HepG2 (cell line): ENCODE measurements at regions not wholly inside any gene's neighbourhood (a gene's known extent, or its start where the extent isn't known, plus 50 kb on each side); places are given as distances from the start of the nearest gene placed in this dataset.

Source experiments
- CBFB ChIP-seq: sonication (generic); formaldehyde crosslinking; IDR thresholded peaks from 2 replicates; pipeline ENCODE4 v1.4.0; 2020; ENCODE audit warnings: missing genetic modification reagents
- CBX2 ChIP-seq, 2 experiments: fragments of 200-600 bp in 1 of 2; sonication (generic); formaldehyde crosslinking in 1 of 2; IDR thresholded peaks; 2 replicates each; pipeline versions ENCODE4 v1.7.0 to v1.8.1; 2018 to 2022; ENCODE audit warnings: low read depth in 2 of 2, low read length in 1 of 2, mild to moderate bottlenecking in 1 of 2, missing genetic modification reagents in 1 of 2
- MTA3 ChIP-seq: sonication (generic); formaldehyde crosslinking; IDR thresholded peaks from 2 replicates; pipeline ENCODE4 v1.4.0; 2020; ENCODE audit warnings: missing genetic modification reagents
- NR2C2 ChIP-seq: sonication (generic); formaldehyde crosslinking; IDR thresholded peaks from 2 replicates; pipeline ENCODE4 v1.4.0; 2020; ENCODE audit warnings: missing genetic modification reagents, mild to moderate bottlenecking, moderate library complexity, borderline replicate concordance
- SALL2 ChIP-seq: sonication (generic); formaldehyde crosslinking; IDR thresholded peaks from 2 replicates; pipeline ENCODE4 v1.8.1; 2023; ENCODE audit warnings: mild to moderate bottlenecking, missing genetic modification reagents, inconsistent platforms
- ZFP37 ChIP-seq: sonication (generic); formaldehyde crosslinking; IDR thresholded peaks from 2 replicates; pipeline ENCODE4 v1.4.0; 2020; ENCODE audit warnings: missing genetic modification reagents, borderline replicate concordance
- ZNF382 ChIP-seq: sonication (generic); formaldehyde crosslinking; IDR thresholded peaks from 2 replicates; pipeline ENCODE4 v1.5.0; 2020; ENCODE audit warnings: missing genetic modification reagents, mild to moderate bottlenecking, borderline replicate concordance
- ZNF550 ChIP-seq: sonication (generic); formaldehyde crosslinking; IDR thresholded peaks from 2 replicates; pipeline ENCODE4 v1.4.0; 2020; ENCODE audit warnings: mild to moderate bottlenecking, missing genetic modification reagents, borderline replicate concordance
- ZNF556 ChIP-seq: sonication (generic); formaldehyde crosslinking; IDR thresholded peaks from 2 replicates; pipeline ENCODE4 v1.4.0; 2020; ENCODE audit warnings: mild to moderate bottlenecking, missing genetic modification reagents, borderline replicate concordance
- ZNF557 ChIP-seq: sonication (generic); formaldehyde crosslinking; IDR thresholded peaks from 2 replicates; pipeline ENCODE4 v1.4.0; 2020; ENCODE audit warnings: missing genetic modification reagents
- ZNF562 ChIP-seq: sonication (generic); formaldehyde crosslinking; IDR thresholded peaks from 2 replicates; pipeline ENCODE4 v1.8.0; 2022; ENCODE audit warnings: missing genetic modification reagents, borderline replicate concordance
- ZNF609 ChIP-seq: sonication (generic); formaldehyde crosslinking; IDR thresholded peaks from 2 replicates; pipeline ENCODE4 v1.4.0; 2020; ENCODE audit warnings: mild to moderate bottlenecking, missing genetic modification reagents, borderline replicate concordance
- ZNF678 ChIP-seq: sonication (generic); formaldehyde crosslinking; IDR thresholded peaks from 2 replicates; pipeline ENCODE4 v1.4.0; 2020; ENCODE audit warnings: mild to moderate bottlenecking, missing genetic modification reagents
- ZNF800 ChIP-seq: sonication (generic); formaldehyde crosslinking; IDR thresholded peaks from 2 replicates; pipeline ENCODE4 v1.4.0; 2020; ENCODE audit warnings: missing genetic modification reagents
- ZSCAN30 ChIP-seq: sonication (generic); formaldehyde crosslinking; IDR thresholded peaks from 2 replicates; pipeline ENCODE4 v1.5.0; 2020; ENCODE audit warnings: mild to moderate bottlenecking, missing genetic modification reagents
- TF ChIP-seq, protein P1 (sequence below): sonication (generic); formaldehyde crosslinking; IDR thresholded peaks from 2 replicates; pipeline ENCODE4 v1.4.0; 2020; ENCODE audit warnings: missing genetic modification reagents
- TF ChIP-seq, protein P2 (sequence below): sonication (generic); formaldehyde crosslinking; conservative IDR thresholded peaks from 2 replicates; pipeline ENCODE4 v1.4.0; 2020; ENCODE audit warnings: missing genetic modification reagents
- TF ChIP-seq, protein P3 (sequence below): sonication (generic); formaldehyde crosslinking; IDR thresholded peaks from 2 replicates; pipeline ENCODE4 v1.4.0; 2020; ENCODE audit warnings: missing genetic modification reagents

DNA sequence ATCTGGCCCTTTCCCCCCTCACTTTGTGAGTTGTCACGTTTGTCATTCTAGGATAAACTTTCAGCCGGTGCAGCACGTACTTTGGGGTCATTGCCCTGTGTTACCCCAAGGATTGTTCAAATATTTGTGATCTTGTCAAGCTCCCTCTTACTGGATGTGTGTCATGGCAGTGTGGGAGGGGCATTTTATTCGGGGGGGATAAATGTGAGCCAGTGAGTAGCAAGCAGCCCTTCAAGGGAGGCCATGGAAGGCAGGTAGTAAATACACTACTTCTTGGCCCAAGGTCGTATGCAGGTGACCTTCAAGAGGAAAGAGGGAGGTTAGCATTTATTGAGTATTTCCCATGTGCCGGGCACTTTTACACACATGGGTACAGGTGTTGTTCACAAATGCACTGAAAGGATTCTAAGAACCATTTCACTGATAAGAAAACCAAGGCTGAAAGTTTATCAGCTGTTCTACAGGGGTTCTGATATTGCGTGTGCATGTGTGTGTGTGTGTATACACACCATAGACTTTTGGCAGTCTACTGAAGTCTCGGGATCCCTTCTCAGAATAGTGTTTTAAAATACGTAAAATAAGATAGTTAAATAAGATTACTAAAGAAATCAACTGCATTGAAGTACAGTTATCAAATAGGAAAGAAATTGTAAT, 410.3 kb upstream of the TBX3 start (continued):
- TF ChIP-seq ZNF609 (CRISPR knock-in tag) = peak; percentile 94
- TF ChIP-seq, protein P1, sequence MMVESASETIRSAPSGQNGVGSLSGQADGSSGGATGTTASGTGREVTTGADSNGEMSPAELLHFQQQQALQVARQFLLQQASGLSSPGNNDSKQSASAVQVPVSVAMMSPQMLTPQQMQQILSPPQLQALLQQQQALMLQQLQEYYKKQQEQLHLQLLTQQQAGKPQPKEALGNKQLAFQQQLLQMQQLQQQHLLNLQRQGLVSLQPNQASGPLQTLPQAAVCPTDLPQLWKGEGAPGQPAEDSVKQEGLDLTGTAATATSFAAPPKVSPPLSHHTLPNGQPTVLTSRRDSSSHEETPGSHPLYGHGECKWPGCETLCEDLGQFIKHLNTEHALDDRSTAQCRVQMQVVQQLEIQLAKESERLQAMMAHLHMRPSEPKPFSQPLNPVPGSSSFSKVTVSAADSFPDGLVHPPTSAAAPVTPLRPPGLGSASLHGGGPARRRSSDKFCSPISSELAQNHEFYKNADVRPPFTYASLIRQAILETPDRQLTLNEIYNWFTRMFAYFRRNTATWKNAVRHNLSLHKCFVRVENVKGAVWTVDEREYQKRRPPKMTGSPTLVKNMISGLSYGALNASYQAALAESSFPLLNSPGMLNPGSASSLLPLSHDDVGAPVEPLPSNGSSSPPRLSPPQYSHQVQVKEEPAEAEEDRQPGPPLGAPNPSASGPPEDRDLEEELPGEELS (CRISPR knock-in tag) = peak; percentile 61
- TF ChIP-seq ZNF800 = no peak
- no peak for TF ChIP-seq NR2C2 (CRISPR knock-in tag)
- no peak for TF ChIP-seq ZNF557 (CRISPR knock-in tag)
- 0 out of 2 replicates have a peak, but pooled peaks have one; percentile 22 for TF ChIP-seq ZNF556 (CRISPR knock-in tag)
- TF ChIP-seq, protein P2, sequence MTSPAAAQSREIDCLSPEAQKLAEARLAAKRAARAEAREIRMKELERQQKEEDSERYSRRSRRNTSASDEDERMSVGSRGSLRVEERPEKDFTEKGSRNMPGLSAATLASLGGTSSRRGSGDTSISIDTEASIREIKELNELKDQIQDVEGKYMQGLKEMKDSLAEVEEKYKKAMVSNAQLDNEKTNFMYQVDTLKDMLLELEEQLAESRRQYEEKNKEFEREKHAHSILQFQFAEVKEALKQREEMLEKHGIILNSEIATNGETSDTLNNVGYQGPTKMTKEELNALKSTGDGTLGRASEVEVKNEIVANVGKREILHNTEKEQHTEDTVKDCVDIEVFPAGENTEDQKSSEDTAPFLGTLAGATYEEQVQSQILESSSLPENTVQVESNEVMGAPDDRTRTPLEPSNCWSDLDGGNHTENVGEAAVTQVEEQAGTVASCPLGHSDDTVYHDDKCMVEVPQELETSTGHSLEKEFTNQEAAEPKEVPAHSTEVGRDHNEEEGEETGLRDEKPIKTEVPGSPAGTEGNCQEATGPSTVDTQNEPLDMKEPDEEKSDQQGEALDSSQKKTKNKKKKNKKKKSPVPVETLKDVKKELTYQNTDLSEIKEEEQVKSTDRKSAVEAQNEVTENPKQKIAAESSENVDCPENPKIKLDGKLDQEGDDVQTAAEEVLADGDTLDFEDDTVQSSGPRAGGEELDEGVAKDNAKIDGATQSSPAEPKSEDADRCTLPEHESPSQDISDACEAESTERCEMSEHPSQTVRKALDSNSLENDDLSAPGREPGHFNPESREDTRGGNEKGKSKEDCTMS (CRISPR knock-in tag) = no peak
- no peak for TF ChIP-seq ZNF550 (CRISPR knock-in tag)
- no peak for TF ChIP-seq ZFP37 (CRISPR knock-in tag)
- TF ChIP-seq CBFB (CRISPR knock-in tag) = no peak
- TF ChIP-seq SALL2 (CRISPR knock-in tag) = no peak
- TF ChIP-seq ZSCAN30 (CRISPR knock-in tag) = no peak
- no peak for TF ChIP-seq ZNF562
- TF ChIP-seq ZNF678 (CRISPR knock-in tag) = no peak
- TF ChIP-seq CBX2 (IDR thresholded peaks at IDR 0.05; ENCODE audit: low read depth, low read length) = no peak
- no peak for TF ChIP-seq CBX2 (CRISPR knock-in tag; IDR thresholded peaks at IDR 0.05; ENCODE audit: low read depth)
- TF ChIP-seq, protein P3, sequence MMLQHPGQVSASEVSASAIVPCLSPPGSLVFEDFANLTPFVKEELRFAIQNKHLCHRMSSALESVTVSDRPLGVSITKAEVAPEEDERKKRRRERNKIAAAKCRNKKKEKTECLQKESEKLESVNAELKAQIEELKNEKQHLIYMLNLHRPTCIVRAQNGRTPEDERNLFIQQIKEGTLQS (CRISPR knock-in tag) = no peak
- no peak for TF ChIP-seq ZNF382
- no peak for TF ChIP-seq MTA3 (CRISPR knock-in tag)
